Muscle of back (tissue), 3 donors: ENCODE measurements at regions not wholly inside any gene's neighbourhood (a gene's known extent, or its start where the extent isn't known, plus 50 kb on each side); places are given as distances from the start of the nearest gene placed in this dataset.
"Not testable (repeated sequence)": the region's sequence is repeated elsewhere in the genome, so short reads cannot be mapped to it uniquely, and the experiment has no call there.

ENCODE experiments used
- DNase-seq, 3 donors: peaks; one replicate each; pipeline versions ENCODE4 v3.0.0 to v3.0.0-alpha.2; 2013

DNA sequence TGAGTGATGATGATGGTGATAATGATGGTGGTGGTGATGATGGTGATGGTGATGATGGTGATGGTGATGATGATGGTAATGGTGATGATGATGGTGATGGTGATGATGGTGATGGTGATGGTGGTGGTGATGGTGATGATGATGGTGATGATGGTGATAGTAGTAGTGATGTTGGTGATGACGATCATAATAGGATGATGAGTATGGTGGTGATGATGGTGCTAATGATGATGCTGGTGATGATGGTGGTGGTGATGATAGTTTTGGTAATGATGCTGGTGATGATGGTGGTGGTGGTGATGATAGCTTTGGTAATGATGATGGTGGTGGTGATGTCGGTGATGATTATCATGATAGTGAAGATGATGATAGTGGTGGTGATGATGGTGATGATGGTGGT is 171.5 kb upstream of the SFSWAP start:
- no peak for DNase-seq

GRCh38 chr12:131540138-131540623 is 170.7 kb upstream of the SFSWAP start:
- DNase-seq, result no peak

GRCh38 chr12:131541512-131541911 is 169.4 kb upstream of the SFSWAP start:
- not testable (repeated sequence) for DNase-seq

DNA sequence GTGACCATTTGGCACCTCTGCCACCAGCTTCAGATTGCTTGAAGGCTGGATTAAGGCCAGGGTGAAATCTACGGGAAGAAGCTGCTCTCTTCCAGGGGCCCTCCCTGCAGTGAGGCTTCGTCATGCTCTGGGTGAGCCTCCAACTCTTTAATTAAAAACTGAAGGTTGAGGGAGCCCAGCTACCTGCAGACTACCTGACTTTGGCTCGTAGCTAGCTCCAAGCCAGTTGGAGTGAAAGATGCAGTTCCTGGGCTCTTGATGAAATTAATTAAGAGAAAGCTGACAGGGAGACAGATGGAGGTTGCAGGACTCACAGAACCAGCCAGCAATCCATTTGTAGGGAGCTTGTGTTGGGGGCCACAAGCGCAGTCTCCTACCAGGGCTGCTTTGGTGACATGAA is 168.5 kb upstream of the SFSWAP start:
- no peak for DNase-seq

DNA sequence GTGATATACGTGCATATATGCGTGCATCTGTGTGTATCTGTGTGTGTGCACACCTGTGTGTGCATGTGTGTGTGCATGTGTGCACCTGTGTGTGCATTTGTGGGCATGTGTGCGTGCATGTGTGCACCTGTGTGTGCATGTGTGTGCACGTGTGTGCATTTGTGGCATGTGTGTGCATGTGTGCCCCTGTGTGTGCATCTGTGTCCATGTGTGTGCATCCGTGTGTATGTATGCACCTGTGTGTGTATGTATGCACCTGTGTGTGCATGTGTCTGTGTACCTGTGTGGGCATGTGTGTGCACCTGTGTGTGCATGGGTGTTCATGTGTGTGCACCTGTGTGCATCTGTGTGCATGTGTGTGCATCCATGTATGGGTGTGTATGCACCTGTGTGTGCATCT is 167.8 kb upstream of the SFSWAP start:
- no peak for DNase-seq

DNA sequence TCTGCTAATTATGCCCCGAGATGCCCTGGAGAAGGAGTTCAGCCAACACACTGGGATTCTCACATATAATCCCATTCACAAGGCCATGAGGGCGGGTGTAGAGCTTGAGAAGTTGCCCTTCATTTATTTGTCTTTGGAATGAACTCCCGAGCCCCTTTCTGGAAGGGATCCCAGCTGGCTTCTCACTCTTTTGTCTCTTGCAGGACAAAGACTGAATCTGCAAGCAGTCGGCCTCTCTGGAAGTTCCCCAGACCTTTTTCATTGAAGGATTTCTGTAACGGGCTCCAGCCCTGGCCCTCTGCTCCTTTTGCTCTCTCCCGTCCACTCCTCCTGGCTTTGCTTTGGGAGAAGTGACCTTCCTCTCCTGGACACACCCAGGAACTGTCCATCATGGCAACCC is 163.3 kb upstream of the SFSWAP start:
- DNase-seq, result no peak

GRCh38 chr12:131550121-131550520 is 160.8 kb upstream of the SFSWAP start:
- no peak for DNase-seq

GRCh38 chr12:131551675-131552491 is 159.0 kb upstream of the SFSWAP start:
- DNase-seq, result no peak

GRCh38 chr12:131552492-131552863 is 158.4 kb upstream of the SFSWAP start:
- DNase-seq, result no peak

DNA sequence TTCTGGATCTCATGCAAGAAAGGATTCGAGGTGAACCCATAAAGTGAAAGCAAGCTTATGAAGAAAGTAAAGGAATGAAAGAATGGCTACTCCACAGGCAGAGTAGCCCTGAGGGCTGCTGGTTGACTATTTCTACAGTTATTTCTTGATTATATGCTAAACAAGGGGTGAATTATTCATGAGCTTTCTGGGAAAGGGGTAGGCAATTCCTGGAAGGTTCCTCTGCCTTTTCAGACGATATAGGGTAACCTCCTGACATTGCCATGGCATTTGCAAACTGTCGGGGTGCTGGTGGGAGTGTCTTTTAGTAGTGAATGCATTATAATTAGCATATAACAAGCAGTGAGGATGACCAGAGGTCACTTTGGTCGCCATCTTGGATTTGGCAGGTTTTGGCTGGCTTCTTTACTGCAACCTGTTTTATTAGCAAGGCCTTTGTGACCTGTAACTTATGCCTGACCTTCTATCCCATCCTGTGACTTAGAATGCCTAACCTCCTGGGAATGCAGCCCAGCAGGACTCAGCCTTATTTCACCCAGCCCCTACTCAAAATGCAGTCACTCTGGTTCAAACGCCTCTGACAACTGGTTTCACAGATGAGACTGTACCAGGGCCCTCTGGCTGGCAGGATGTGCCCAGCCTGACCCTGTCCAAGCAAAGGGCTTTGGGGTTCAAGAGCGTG is 157.7 kb upstream of the SFSWAP start:
- DNase-seq, result no peak

GRCh38 chr12:131555197-131555846 is 155.6 kb upstream of the SFSWAP start:
- DNase-seq, result no peak

- DNase-seq, result no peak
Observed at GRCh38 chr12:131555866-131556265, 155.0 kb upstream of the SFSWAP start.

- DNase-seq, result no peak
Observed at GRCh38 chr12:131557078-131557709, 153.7 kb upstream of the SFSWAP start.

GRCh38 chr12:131559517-131560516 is 151.1 kb upstream of the SFSWAP start:
- DNase-seq, result no peak

GRCh38 chr12:131561051-131561450 is 149.8 kb upstream of the SFSWAP start:
- DNase-seq, result no peak

GRCh38 chr12:131561891-131562684 is 148.8 kb upstream of the SFSWAP start:
- DNase-seq, result no peak

GRCh38 chr12:131564138-131564727 is 146.7 kb upstream of the SFSWAP start:
- not testable (repeated sequence) for DNase-seq

DNA sequence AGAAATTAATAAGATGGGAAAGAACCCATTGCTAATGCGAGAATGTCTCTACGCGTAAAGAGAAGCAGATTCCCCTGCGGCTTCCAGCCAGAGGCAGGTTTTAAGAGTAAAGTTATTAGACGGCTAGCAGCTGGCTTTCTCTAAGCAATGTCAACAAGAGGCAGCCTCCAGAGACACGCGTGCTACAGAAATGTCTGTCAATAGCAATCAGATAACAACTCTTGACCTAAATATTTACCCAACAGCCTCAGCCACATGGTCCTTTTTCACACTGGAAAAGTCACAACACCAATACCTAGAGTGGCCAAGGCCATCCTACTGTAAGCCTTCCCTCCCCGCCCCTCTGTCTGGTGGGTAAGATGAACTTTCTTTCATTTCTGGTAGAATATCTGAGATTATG is 146.0 kb upstream of the SFSWAP start:
- no peak for DNase-seq

- no peak for DNase-seq
Observed at GRCh38 chr12:131565267-131566015, 145.4 kb upstream of the SFSWAP start.
